Type B pancreatic cell (in vitro differentiated cells): ENCODE measurements at regions not wholly inside any gene's neighbourhood (a gene's known extent, or its start where the extent isn't known, plus 50 kb on each side); places are given as distances from the start of the nearest gene placed in this dataset.

Source experiments
- DNase-seq: peaks from one replicate; pipeline ENCODE4 v3.0.0; 2021; ENCODE audit warnings: mixed read lengths; ENCODE audit not compliant: unreplicated experiment; ENCODE audit errors: extremely low spot score
- H3K27ac Mint-ChIP-seq: 2 replicates; pipeline ENCODE4 v1.8.0; 2021; ENCODE audit warnings: mild to moderate bottlenecking, mixed read lengths
- H3K27me3 Mint-ChIP-seq: 2 replicates; pipeline ENCODE4 v1.8.0; 2021; ENCODE audit warnings: mixed read lengths
- H3K36me3 Mint-ChIP-seq: 2 replicates; pipeline ENCODE4 v1.8.0; 2021; ENCODE audit warnings: mixed read lengths
- H3K4me1 Mint-ChIP-seq: one replicate; pipeline ENCODE4 v1.8.0; 2021; ENCODE audit warnings: mixed read lengths; ENCODE audit not compliant: unreplicated experiment
- H3K4me3 Mint-ChIP-seq: 2 replicates; pipeline ENCODE4 v1.8.0; 2021; ENCODE audit warnings: mild to moderate bottlenecking, mixed read lengths
- H3K9me3 Mint-ChIP-seq: 2 replicates; pipeline ENCODE4 v1.8.0; 2021; ENCODE audit warnings: mixed read lengths
- CTCF ChIP-seq: fragments of 200-600 bp; sonication (generic); conservative IDR thresholded peaks from 2 replicates; pipeline ENCODE4 v1.5.0; 2021; ENCODE audit warnings: antibody characterized with exemption, mild to moderate bottlenecking

GRCh38 chr5:31036411-31036810 is 157.1 kb upstream of the CDH6 start:
- H3K27ac Mint-ChIP-seq: no peak overlapping the region
- no peak for TF ChIP-seq CTCF
- DNase-seq: no peak
- no peaks in the 10 kb centered on the region for H3K27me3 Mint-ChIP-seq
- H3K4me3 Mint-ChIP-seq: no peak overlapping the region
- H3K4me1 Mint-ChIP-seq: no peaks in the 10 kb centered on the region
- H3K36me3 Mint-ChIP-seq: no peaks in the 10 kb centered on the region
- H3K9me3 Mint-ChIP-seq: no peaks in the 10 kb centered on the region

GRCh38 chr5:31033295-31033694 is 160.2 kb upstream of the CDH6 start:
- no peak for TF ChIP-seq CTCF
- Mint-ChIP-seq H3K4me1 (no peaks in the 10 kb centered on the region), H3K9me3 (no peaks in the 10 kb centered on the region), H3K27ac (no peak overlapping the region), H3K4me3 (no peak overlapping the region), H3K27me3 (no peaks in the 10 kb centered on the region), H3K36me3 (no peaks in the 10 kb centered on the region)
- no peak for DNase-seq

- TF ChIP-seq CTCF: no peak
- Mint-ChIP-seq H3K4me3 (no peak overlapping the region), H3K27me3 (no peaks in the 10 kb centered on the region), H3K9me3 (no peaks in the 10 kb centered on the region), H3K36me3 (no peaks in the 10 kb centered on the region), H3K27ac (no peak overlapping the region), H3K4me1 (no peaks in the 10 kb centered on the region)
- DNase-seq: no peak
Observed at GRCh38 chr5:31029925-31030324, 163.6 kb upstream of the CDH6 start.

- DNase-seq: no peak
- no peak for TF ChIP-seq CTCF
- peaks cover 5% of the 10 kb centered on the region for H3K36me3 Mint-ChIP-seq
- H3K27ac Mint-ChIP-seq: no peak overlapping the region
- H3K4me1 Mint-ChIP-seq: peaks cover 9% of the 10 kb centered on the region
- H3K4me3 Mint-ChIP-seq: no peak overlapping the region
- no peaks in the 10 kb centered on the region for H3K9me3 Mint-ChIP-seq
- H3K27me3 Mint-ChIP-seq: no peaks in the 10 kb centered on the region
Observed at GRCh38 chr5:31027721-31028120, 165.8 kb upstream of the CDH6 start.

GRCh38 chr5:31023105-31023504 is 170.4 kb upstream of the CDH6 start:
- Mint-ChIP-seq H3K4me3 (no peak overlapping the region), H3K9me3 (peaks cover 3% of the 10 kb centered on the region), H3K27me3 (no peaks in the 10 kb centered on the region), H3K4me1 (peaks cover 16% of the 10 kb centered on the region), H3K27ac (no peak overlapping the region), H3K36me3 (peaks cover 5% of the 10 kb centered on the region)
- DNase-seq: no peak
- no peak for TF ChIP-seq CTCF

GRCh38 chr5:31021181-31021624 is 172.3 kb upstream of the CDH6 start:
- Mint-ChIP-seq H3K27ac (peak overlapping the region; percentile 16), H3K4me1 (peaks cover 16% of the 10 kb centered on the region), H3K9me3 (peaks cover 8% of the 10 kb centered on the region), H3K4me3 (no peak overlapping the region), H3K36me3 (peaks cover 5% of the 10 kb centered on the region), H3K27me3 (no peaks in the 10 kb centered on the region)
- no peak for TF ChIP-seq CTCF
- no peak for DNase-seq
